Hepatic stellate cell (primary cell): ENCODE measurements at regions not wholly inside any gene's neighbourhood (a gene's known extent, or its start where the extent isn't known, plus 50 kb on each side); places are given as distances from the start of the nearest gene placed in this dataset.

Source experiments
- DNase-seq: peaks from one replicate; pipeline ENCODE4 v3.0.0; 2011; ENCODE audit warnings: low spot score

DNA sequence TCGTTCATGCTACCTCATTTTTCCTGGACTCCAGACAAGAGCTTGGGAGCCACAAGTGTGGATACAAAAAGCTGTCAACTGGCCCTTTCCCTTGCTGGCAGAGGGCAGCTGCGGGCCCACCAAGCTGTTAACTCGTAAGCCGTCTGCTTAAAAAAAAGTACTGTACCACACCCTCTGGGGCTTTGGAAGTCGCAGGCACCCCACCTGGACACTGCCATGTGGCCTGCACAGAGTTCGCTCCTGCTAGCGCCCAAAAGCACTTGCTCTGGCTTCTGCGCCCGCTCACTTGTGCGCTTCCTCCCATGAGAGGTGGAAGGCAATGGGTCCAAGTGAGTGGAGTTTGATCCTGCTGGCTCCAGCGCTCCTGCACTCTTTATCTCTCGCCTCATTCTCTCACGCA, 476.4 kb upstream of the FSTL5 start:
- DNase-seq: no peak

DNA sequence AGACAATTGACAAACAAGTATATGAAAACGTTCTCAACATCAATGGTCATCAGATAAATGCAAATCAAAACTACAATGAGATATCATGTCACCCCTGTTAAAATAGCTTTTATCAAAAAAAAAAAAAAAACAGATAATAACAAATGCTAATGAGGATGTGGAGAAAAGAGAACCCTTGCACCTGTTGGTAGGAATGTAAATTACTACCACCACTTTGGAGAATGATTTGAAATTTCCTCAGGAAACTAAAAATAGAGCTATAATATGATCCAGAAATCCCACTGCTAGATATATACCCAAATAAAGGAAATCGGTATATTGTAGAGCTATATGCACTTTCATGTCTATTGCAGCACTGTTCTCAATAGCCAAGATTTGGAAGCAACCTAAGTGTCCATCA, 470.6 kb upstream of the FSTL5 start:
- DNase-seq: no peak

DNA sequence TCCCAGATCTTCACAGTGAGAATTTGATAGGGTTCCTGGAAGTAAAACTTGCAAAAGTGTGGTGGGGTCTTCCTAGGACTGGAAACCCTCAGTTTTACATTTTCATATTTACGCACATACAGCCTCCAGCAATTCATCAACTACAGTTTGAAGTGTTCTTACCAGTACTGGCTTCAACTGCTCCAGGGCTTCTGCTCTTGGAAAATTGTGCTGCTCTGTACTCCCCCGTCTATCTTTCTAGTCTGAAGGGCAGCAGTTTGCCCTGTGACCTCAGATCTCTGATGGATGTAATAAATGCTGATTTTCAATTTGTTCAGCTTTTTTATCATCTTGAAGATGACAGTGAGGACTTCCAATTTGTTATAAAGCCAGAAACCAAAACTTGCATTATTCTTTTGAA, 458.9 kb upstream of the FSTL5 start:
- no peak for DNase-seq

DNA sequence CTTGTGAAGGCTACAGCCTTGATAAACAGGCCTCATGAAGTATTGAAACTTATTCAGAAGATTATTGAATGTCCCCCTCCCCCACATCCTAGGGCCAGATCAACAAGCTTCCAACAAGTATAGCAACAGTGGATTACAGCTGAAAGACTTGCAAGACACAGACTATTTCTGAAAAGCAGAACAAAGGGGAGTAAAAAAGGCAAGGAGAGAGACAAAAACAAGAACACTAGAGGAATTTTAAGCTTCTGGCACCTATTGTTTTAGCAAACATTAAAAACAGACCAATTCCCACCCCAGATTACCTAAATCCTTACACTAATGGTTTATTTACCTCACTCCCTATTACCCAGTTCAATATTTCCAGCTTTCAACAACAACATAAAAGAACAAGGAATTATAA, 446.3 kb upstream of the FSTL5 start:
- no peak for DNase-seq

DNA sequence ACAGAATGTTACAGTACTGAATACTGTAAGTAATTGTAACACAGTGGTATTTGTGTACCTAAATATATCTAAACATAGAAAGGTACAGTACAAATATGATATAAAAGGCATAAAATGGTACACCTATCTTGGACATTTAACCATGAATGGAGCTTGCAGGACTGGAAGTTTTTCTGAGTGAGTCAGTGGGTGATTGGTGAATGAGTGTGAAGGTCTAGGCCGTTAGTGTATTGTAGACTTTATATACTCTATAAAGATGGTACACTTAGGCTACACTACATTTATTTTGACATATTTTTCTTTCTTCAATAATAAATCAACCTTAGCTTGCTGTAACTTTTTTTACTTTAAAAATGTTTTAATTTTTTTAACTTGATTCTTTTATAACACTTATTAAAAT, 422.5 kb upstream of the FSTL5 start:
- no peak for DNase-seq

DNA sequence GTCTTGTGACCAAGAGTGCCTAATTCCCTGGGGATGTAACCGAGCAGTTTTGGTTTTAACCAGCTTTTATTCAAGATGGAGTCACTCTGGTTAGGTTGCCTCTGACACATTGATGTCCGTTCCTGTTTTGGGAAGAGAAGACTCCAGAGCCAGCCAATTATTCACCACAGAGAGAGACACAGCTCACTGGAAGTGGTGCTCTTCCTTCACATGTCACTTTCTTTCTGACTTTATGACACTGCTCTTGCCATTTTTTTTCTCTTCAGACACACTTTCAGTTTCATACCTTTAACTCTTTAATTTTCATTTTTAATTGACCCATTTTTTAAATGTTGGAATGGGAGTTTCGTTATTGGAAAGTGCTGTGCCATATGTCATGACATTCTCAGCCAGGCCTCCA, 418.4 kb upstream of the FSTL5 start:
- DNase-seq: no peak

DNA sequence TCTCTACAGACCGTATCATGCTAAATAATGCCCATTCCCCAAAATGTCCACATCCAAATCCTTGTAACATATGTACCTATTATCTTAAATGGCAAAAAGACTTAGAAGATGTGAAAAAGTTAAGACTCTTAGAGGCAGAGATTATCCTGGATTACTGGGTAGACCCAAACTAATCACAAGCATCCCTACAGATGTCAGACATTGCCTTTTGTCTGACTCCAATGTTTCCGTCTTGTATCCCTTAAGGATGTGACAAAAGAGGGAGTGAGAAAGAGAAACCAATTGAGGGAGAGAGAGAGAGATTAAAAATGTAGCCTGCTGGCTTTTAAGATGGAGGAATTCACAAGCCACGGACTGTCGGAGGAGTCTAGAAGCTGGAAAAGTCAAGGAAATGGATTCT, 401.9 kb upstream of the FSTL5 start:
- no peak for DNase-seq

DNA sequence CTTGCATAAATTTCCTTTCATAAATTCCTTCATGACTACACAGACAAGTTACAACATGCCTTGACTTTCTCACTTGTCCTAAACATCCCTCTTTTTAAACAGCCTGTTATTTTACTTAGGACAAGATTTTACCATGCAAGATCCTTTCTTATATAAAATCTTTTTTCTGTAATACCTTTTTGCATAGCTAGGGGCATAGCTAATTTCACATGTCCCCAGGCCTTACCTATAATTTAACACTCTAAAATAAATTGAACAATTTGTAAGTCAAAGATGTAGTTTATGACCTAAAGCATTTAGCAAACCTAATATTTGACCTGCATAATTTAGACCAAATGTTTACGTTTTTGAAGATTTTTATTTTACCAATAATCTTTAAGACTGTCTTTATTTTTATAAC, 396.3 kb upstream of the FSTL5 start:
- no peak for DNase-seq

DNA sequence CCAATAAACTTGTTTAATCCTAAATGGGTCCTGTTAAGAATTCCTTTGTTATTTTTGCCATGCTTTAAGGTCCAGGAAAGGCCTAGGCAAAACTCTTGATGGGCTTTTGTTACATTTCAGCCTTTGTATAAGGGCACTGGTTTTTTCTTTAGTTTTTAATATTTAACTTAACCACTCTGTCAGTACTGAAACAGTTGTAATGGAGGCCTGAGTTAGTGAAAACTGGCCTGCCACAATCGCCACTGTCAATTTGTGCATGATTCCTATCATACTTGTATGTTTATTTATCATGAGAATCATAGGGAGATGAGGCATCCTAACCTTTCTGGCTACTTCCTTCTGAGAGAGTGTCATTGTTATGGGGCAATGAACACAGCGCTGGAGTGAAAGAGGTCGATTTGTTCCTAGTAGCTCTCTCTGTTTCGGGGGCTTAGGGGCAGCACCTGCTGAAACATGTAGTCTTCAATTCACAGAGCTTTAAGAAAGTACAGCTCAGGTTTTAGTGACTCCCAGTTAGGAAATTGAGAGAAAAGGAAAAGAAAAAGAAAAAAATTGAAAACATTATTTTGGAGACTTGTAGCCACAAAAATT, 393.8 kb upstream of the FSTL5 start:
- no peak for DNase-seq

DNA sequence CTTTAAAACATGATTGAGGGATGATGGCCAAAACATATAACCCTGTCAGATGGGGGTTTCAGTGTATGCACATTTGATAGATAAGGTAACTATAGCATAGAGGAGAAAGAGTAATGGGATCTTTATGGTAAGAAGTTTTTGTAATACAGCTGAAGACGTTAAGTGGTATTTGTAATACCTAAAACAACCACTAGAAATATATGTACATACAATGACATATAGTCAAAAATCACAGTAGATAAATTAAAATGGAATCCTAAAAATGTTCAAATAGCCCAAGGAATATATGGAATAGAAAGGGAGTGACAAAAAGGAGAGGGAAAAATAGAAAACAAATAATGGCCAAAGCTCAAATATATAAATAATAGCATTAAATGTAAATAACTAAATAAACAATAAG, 371.3 kb upstream of the FSTL5 start:
- no peak for DNase-seq

DNA sequence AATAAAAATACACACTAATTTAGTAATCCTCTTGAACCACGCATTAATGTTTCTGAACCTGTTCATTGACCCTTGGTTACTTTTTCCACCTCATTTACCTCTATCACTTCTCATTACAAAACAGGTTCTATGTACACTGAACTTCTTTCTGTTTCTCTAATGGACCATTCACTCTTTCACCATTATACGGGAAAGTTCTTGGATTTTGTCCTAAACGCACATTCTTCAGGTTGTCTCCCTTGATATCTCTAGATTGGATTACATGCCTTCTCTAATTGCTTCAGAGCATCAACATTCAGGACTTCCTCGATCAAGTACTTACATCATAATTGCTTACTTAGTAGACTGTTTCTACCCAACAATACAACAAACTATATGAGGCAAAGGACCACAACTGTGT, 359.4 kb upstream of the FSTL5 start:
- DNase-seq: no peak

DNA sequence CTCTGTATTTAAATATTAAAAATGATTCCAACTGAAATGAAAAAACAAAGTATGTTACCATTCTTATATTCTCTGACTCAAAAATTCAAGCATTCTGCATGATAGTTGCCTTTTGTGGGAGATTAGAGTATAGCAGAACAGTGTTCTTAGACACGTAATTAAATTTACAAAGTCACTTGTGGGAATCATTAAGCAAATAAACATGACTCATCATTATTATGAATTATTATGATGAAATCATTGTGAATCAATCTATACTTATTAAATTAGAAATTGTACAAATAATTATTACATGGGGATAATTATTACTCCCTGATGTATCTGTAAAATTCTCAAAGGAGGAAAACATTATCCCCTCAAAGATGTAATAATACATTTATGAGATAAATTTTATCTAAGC, 358.9 kb upstream of the FSTL5 start:
- DNase-seq: no peak

DNA sequence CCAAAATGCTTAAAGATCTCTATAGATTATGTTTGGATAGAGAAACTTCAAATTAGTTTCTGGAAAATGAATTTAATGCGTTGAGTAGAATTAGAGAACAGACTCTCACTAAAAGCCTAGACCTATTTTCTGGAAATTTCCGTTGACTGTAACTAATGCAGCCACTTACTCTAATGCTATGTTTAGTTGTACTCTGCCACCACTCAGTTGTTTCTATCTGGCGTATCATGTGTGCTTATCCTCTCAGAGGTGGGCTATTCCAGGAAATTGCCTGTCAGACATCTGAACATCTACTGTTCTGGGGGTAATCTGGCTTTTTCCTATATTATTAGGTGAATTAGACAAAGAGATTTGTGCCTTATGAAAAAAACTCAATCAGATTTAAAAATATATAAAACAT, 347.1 kb upstream of the FSTL5 start:
- DNase-seq: no peak

DNA sequence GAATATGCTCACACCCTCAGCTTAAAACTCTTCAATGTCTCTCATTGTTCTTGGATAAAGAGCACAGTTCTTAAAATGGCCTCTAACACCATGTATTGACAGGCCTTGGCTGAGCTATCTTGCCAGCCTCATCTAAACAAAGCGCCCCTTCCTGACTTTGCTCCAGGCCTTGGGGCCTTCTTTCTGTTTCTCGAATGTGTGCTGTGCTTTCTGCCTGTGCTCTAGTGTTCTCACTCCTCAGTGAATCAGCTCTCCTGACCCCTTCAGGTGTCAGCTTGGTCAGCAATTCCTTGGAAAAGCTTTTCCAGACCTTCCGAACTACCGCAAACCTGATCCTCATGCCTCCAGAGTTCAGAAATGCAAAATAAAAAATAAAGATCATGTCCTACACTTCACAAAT, 346.3 kb upstream of the FSTL5 start:
- no peak for DNase-seq

DNA sequence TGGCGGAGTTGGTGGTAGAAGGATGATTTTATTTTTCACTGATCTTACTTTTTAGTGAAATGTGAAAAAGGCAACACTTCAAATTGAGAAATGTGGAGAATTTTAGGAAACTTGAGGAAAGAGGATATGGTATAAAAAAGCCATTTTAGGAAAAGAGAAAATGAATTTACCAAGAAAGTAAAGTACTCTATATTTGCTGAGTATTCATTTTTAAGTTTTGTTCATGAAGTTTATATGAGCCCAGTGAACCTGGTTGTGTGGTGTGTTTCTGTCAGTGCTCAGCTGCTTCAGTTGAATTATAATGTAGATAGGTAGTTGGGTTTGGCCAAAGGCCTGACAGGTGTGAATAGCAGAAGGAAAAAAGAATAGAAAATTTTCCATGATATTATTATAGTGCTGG, 345.5 kb upstream of the FSTL5 start:
- no peak for DNase-seq

DNA sequence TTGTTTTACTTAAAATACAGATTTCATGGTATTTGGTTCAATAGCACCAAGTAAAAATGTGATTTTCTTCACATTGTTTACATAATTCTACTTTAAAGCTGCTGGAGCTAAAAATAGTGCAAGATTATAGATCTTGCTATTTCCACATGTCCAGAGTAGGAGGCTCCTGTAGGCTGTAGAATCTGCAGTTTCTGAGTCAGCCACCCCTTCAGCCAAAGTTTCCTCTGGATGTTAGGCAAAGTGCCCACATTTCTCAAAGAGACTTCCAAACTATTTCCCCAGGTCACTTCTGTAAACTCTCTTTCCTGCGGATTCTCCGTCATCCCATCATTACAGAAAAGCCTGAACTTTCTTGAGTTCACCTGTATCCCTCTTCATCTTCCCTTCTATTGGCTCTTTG, 342.5 kb upstream of the FSTL5 start:
- DNase-seq: peak; percentile 21

DNA sequence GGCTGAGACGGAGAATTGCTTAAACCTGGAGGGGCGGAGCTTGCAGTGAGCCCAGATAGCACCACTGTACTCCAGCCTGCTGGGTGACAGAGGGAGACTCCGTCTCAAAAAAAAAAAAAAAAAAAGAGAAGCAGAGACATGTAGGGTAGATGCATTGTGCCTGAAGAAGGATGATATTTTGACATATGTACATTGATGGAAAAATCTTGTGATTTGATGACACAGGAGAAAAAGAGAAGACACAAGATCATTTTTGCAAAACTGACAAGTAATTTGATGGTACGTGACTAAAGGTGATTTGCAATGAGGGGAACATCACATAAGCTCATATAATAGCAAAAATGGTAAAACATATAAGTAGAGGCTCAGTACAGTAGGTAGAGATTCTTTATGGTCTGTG, 340.1 kb upstream of the FSTL5 start:
- no peak for DNase-seq

DNA sequence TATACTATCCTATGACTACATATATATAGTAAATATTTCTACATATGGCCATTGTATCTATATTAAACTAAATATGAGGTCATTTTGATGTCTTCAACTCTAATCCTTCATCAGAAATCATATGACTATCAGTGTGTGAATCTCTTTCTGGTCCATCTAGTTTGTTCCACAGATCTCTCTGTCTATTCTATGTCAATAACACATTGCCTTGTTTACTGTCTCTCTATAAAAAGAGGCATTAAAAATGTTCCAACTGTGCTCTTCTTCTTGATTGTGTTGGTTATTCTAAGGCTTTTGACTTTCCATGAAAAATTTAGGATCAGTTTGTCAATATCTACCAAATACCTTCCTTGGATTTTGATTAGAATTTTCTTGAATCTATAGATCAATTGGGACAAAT, 338.3 kb upstream of the FSTL5 start:
- DNase-seq: no peak

DNA sequence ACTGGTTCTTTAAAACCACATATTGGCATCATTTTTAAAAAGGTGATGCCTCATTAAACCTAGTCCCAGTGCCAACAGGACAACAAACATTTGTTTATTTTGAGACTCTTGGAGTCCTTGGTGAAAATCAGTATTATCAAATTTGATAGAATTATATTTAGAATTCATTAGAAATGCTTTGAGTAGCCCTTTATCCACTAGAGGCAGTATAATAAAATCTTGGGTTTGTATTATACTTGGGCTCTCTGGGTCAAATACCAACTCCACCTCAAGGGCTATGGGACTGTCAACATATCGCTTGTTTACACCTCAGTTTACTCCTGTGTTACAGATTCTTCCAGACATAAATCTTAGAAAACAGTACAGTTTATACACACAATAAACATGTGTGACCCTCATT, 335.7 kb upstream of the FSTL5 start:
- no peak for DNase-seq

DNA sequence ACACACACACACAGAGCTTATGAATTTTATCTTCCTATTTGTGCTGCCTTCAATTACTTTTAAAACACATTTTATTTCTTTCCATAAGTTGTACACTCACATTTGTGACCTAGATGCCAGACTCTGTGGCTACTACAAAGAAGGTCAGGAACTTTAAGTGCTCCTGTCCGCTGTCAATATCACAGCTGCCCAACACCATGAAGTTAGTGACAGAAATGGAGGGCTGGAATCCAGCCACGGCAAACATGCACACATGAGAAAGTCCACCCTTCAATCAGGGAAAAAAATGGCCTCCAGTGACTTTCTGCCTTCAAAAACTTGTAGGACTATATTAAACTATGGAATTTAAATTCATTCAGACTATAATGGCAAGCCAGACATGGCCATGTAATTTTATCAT, 334.4 kb upstream of the FSTL5 start:
- no peak for DNase-seq

DNA sequence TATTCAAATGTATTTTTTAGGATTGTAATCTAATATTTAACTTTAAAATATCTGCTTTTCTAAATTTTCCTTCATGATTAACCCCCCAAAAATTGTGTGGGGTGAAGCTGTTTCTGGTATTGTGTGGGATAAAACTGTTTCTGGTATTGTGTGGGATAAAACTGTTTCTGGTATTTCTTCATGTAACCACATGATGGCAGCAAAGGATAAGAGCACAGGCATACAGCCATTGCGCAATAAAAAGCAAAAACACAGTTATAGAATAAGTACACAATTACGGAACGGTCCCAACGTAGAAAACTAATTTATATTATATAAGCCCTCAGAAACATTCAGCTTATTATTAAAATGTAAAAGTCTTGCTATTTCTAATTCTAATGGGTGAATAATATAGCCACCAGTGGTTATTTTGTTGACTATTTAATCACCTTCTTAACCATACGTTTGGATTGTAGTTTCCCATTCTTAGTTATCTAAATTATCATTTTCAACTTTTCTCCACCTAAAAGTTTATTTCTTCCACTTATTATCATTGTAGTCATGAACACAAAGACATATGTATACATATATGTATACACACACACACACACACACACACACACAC, 333.9 kb upstream of the FSTL5 start:
- DNase-seq: peak; percentile 4

DNA sequence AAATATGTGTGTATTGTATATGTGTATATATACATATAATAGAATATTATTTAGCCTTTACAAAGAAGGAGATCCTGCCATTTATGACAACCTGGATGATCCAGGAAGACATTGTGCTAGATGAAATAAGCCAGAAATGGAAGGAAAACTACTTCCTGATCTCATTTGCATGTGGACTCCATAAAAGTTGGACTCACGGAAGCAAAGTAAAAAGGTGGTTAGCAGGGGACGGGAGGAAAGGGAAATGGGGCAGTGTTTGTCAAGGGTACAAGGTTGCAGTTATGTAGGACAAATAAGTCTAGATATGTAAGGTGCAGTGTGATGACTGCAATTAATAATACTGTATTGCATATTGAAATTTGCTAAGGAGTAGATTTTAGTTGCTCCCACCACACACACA, 331.1 kb upstream of the FSTL5 start:
- no peak for DNase-seq

DNA sequence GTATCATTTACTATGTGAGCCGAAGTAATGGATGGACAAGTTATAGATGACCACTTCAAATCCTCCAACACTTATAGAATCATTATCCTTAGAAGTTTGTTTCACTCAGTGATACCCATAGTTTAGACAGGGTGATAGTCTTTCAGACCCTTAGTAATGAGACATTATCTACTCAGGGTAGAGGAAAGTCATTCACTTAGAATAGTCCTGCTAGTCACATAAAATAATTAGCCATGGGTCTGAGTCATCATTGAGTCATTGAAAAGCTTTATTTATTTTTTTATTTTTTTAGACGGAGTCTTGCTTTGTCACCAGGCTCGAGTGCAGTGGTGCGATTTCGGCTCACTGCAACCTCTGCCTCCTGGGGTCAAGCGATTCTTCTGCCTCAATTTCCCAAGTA, 321.7 kb upstream of the FSTL5 start:
- DNase-seq: no peak

DNA sequence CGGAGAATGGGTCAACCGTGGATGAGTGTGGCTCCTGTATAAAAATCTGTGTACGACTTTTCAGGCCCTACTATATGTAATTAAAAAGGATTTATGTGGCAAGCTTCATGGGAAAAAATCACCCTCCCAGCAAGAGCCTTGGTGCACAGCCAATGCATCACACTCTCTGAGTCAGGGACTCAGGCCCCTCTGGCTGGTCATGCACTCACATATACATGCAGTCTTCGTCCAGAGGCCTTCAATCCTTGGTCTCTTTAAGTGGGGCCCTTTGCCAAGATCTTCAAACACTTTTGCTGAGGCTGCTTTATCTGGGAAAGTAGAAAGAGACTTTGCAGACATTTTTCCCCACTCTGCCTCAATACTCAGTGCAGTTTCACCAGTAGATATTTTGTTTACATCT, 311.4 kb upstream of the FSTL5 start:
- no peak for DNase-seq

DNA sequence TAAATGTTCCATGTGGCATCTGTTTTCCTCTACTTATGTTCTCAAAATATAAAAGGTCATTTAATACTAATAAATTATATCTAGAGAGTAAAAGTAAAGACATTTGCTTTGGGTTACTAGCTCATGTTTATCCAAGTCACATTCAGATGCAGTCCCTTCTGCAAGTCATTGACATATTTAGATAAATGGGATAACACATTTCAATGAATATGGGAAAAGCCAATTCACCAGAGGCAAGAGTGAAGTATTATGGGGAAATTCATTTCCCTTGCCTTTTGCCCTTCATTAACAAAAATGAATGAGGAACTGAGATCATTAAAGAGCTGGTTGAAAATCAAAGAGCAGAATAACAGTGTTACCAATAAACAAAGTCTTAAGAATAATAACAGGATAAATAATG, 306.2 kb upstream of the FSTL5 start:
- DNase-seq: no peak
